Choroid plexus epithelial cell (primary cell): ENCODE measurements at regions not wholly inside any gene's neighbourhood (a gene's known extent, or its start where the extent isn't known, plus 50 kb on each side); places are given as distances from the start of the nearest gene placed in this dataset.

Source experiments
- DNase-seq: peaks from one replicate; pipeline ENCODE4 v3.0.0-alpha.2; 2010; ENCODE audit warnings: low read depth
- H3K4me3 ChIP-seq: 2 replicates; pipeline ENCODE4 v1.5.1; 2011; ENCODE audit warnings: low read depth, mild to moderate bottlenecking, control low read depth, low read length, moderate library complexity
- TF ChIP-seq, protein P1 (sequence below): conservative IDR thresholded peaks from 2 replicates; pipeline ENCODE4 v1.5.1; 2011; ENCODE audit warnings: low read depth, mild to moderate bottlenecking, control low read depth, inconsistent platforms, low read length, moderate library complexity

DNA sequence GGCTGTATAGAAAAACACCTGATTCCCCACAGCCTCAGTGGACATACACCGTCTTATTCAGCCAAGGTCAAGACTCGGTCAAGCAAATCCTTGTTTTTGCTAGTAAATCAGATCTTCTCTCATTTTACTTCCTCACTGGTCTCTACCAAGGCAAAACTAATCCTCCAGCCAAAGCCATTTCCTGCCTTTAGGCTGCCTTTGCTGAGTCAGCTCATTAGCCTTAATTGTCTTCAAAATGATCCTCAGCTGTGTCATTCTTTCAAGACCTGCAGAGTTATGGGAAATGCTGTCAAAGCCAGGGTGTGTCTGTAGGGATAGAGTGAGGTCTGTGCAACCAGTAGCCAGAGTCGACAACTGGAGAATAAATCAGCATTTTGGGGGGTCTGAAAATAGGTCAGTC, 107.2 kb upstream of the FAM180A start:
- no peak for DNase-seq

DNA sequence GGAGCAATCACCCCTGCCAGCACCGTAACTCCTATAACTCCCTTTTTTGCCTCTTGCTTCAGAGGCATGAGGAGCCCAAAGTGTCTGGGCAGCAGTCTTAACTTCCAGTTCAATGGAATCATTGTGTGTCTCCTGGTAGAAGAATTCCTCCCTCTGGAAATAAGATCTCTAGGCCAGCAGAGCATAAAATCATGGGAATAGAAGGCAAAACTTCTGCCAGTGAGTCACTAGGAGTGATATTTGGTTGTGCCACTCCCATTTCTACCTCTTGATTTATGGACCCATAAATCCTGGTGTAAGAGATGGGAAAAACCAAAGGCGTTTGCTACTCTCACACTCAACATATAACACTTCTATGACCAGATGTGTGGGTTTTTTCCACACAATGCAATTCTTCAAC, 104.9 kb upstream of the FAM180A start:
- TF ChIP-seq, protein P1, sequence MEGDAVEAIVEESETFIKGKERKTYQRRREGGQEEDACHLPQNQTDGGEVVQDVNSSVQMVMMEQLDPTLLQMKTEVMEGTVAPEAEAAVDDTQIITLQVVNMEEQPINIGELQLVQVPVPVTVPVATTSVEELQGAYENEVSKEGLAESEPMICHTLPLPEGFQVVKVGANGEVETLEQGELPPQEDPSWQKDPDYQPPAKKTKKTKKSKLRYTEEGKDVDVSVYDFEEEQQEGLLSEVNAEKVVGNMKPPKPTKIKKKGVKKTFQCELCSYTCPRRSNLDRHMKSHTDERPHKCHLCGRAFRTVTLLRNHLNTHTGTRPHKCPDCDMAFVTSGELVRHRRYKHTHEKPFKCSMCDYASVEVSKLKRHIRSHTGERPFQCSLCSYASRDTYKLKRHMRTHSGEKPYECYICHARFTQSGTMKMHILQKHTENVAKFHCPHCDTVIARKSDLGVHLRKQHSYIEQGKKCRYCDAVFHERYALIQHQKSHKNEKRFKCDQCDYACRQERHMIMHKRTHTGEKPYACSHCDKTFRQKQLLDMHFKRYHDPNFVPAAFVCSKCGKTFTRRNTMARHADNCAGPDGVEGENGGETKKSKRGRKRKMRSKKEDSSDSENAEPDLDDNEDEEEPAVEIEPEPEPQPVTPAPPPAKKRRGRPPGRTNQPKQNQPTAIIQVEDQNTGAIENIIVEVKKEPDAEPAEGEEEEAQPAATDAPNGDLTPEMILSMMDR, result no peak
- no peak for DNase-seq
- H3K4me3 ChIP-seq, result no peak overlapping the region

More for the DNA sequence above, 107.2 kb upstream of the FAM180A start:
- TF ChIP-seq, protein P1, result no peak
- no peak overlapping the region for H3K4me3 ChIP-seq

DNA sequence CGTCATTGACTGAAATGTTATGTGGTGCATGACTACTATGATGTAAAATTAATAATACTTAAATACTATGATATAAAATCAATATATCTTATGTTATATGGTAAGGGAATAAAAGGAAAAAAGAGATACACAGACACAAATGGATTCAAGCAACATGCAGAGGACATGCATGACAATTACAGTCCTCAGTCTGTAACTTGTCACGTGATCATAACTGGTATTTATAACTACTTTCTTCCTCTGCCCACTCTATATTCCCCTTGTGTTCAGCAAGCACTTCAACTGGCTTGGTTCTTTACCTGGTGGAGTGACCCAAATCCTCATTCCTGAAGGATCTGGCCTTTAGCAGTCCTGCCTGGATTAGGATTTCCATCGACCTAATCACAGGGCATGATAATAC, 104.4 kb upstream of the FAM180A start:
- no peak for DNase-seq
- no peak overlapping the region for H3K4me3 ChIP-seq
- TF ChIP-seq, protein P1, result no peak

DNA sequence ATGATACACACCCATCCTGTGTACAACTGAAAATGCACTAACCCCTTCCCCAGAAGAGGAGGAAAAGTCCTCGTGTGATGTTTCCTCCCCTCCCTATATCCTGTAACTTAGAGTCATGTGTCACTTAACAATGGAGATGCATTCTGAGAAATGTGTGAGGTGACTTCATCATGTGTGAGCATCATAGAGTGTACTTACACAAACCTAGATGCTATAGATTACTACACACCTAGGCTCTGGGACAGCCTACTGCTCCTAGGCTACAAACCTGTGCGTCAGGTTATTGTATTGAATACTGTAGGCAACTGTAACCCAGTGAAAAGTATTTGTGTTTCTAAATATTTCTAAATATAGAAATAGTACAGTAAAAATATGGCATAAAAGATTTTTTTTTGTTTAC, 98.6 kb upstream of the FAM180A start:
- no peak for DNase-seq
- no peak overlapping the region for H3K4me3 ChIP-seq
- TF ChIP-seq, protein P1, result no peak

DNA sequence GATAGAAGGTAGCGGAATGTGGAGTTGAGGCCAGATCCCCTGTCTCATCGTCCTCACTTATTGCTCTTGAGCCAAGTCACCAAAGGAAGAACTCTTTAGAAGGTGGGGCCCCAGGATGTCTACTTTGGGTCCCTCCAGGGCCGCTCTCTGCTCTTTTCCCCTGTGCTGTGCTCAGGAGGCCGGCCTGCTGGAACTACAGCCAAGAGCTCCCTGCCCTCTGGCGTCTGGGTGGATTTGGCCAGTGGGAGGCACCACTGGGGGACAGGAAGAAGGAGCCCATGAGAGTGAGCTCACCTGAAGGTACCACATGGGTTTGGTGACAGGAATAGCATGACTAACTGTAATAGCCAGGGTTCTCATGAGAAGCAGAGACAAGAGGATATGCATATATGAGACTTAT, 97.7 kb upstream of the FAM180A start:
- DNase-seq, result no peak
- H3K4me3 ChIP-seq, result no peak overlapping the region
- TF ChIP-seq, protein P1, result no peak

DNA sequence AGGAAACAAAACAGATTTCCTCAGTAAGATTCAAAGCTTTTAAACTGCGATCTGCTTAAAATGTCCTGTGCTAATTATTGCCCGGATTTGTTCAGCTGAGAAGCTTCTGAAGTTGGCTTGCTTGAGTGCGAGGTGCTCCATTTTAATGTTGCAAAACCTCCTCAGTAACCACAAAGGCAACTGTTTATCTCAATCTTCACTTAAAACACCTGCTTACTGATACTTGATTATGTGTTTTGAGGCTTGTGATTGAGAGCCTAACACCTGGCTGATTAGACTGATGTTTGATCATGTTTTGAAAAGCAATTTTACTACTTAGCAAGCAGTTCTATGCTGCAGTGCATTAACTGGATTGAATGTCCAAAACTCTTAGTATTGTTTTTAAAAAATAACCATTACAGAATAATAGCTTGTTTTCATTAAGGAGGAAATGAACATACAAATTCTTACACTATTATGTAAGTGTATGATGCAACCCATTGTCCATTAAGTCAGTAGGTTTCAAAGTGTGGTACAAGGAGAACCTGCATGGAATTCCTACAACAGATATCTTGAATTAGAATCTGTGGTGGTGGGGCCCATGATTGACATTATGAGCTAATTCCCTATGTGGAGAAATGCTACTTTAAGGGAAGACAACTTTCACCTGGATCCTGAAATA, 96.9 kb upstream of the FAM180A start:
- TF ChIP-seq, protein P1, result no peak
- no peak for DNase-seq
- no peak overlapping the region for H3K4me3 ChIP-seq

DNA sequence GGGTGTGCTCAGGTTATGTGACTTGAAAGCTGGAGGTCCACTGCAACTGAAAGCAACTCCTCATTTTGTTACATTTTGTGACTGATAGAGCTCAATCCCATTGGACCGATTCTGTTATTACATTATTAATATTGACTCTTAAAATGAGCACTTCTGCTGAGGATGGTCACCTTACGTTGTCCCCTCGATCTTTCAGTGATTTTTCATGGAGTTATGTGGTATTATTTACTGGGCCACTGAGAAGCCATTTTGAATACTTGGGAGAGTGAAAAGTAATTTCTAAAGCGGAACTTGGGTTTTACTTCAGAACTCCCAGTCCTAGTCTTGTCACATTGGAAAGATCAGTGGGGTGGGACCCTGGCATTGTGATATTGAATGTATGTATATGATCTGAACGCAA, 96.3 kb upstream of the FAM180A start:
- TF ChIP-seq, protein P1, result no peak
- no peak for DNase-seq
- H3K4me3 ChIP-seq, result no peak overlapping the region
